ENCODE measurements at regions not wholly inside any gene's neighbourhood (a gene's known extent, or its start where the extent isn't known, plus 50 kb on each side); places are given as distances from the start of the nearest gene placed in this dataset.

- H3K36me3 ChIP-seq (ENCODE audit: control insufficient read depth in 1 of 2, insufficient read depth in 2 of 2, low read depth in 1 of 2, low read length in 2 of 2) = no peaks in the 10 kb centered on the region
These were observed 149.3 kb upstream of the TGFBR2 start for GRCh38 chr3:30457081-30457480.

GRCh38 chr3:30457726-30458125 lies 148.7 kb upstream of the TGFBR2 start:
- Histone ChIP-seq H4K91ac (ENCODE audit: low read length) (no peak overlapping the region), H3K27ac (ENCODE audit: low read length, poor library complexity, severe bottlenecking) (no peak overlapping the region), H3K23ac (ENCODE audit: low read length in 2 of 2) (no peak overlapping the region), H2BK120ac (ENCODE audit: low read depth, low read length) (no peak overlapping the region), H2BK15ac (ENCODE audit: low read depth, poor library complexity, severe bottlenecking) (no peak overlapping the region), H3K4me1 (ENCODE audit: control insufficient read depth, insufficient read depth, low read depth, low read length) (no peaks in the 10 kb centered on the region), H3K4ac (ENCODE audit: low read depth in 1 of 2, low read length in 2 of 2) (no peak overlapping the region), H2BK12ac (ENCODE audit: low read length in 2 of 2) (no peak overlapping the region), H3K27me3 (ENCODE audit: control insufficient read depth in 1 of 2, insufficient read depth in 1 of 2, low read length in 2 of 2) (no peaks in the 10 kb centered on the region), H3K4me3 (ENCODE audit: insufficient read depth in 1 of 2, low read depth in 1 of 2, low read length in 2 of 2) (no peak overlapping the region), H2AK5ac (ENCODE audit: low read length, severe bottlenecking) (no peak overlapping the region), H3K4me2 (ENCODE audit: low read length, poor library complexity, severe bottlenecking) (no peak overlapping the region), H2BK5ac (ENCODE audit: low read depth, low read length, poor library complexity, severe bottlenecking) (no peak overlapping the region), H3K9me3 (ENCODE audit: control insufficient read depth, low read length) (peaks cover 16% of the 10 kb centered on the region), H3K18ac (ENCODE audit: low read depth in 1 of 2, low read length in 2 of 2) (peak overlapping the region in 1 of 2 experiments; percentile 40), H2AFZ (ENCODE audit: low read depth, low read length) (no peak overlapping the region), H3K79me1 (replicated peaks; ENCODE audit: low read length, poor library complexity, severe bottlenecking) (no peaks in the 10 kb centered on the region), H3K36me3 (ENCODE audit: control insufficient read depth in 1 of 2, insufficient read depth in 2 of 2, low read depth in 1 of 2, low read length in 2 of 2) (no peaks in the 10 kb centered on the region), H3K14ac (ENCODE audit: low read length in 2 of 2) (no peak overlapping the region), H4K8ac (ENCODE audit: low read length) (no peak overlapping the region), H3K9ac (ENCODE audit: low read length) (no peak overlapping the region)
- no CpG with 5 or more reads among the region's 1 CpG for WGBS
- DNase-seq = no peak

More at GRCh38 chr3:30457081-30457480, 149.3 kb upstream of the TGFBR2 start:
- Histone ChIP-seq H3K27ac (ENCODE audit: low read length, poor library complexity, severe bottlenecking) (no peak overlapping the region), H2AFZ (ENCODE audit: low read depth, low read length) (no peak overlapping the region), H3K14ac (ENCODE audit: low read length in 2 of 2) (no peak overlapping the region), H3K4me2 (ENCODE audit: low read length, poor library complexity, severe bottlenecking) (no peak overlapping the region), H3K9ac (ENCODE audit: low read length) (no peak overlapping the region), H3K18ac (ENCODE audit: low read depth in 1 of 2, low read length in 2 of 2) (no peak overlapping the region), H3K23ac (ENCODE audit: low read length in 2 of 2) (no peak overlapping the region), H3K4ac (ENCODE audit: low read depth in 1 of 2, low read length in 2 of 2) (no peak overlapping the region), H2BK5ac (ENCODE audit: low read depth, low read length, poor library complexity, severe bottlenecking) (no peak overlapping the region), H3K4me1 (ENCODE audit: control insufficient read depth, insufficient read depth, low read depth, low read length) (no peaks in the 10 kb centered on the region), H4K8ac (ENCODE audit: low read length) (no peak overlapping the region), H4K91ac (ENCODE audit: low read length) (no peak overlapping the region), H3K9me3 (ENCODE audit: control insufficient read depth, low read length) (peaks cover 16% of the 10 kb centered on the region), H2BK15ac (ENCODE audit: low read depth, poor library complexity, severe bottlenecking) (no peak overlapping the region), H2BK120ac (ENCODE audit: low read depth, low read length) (no peak overlapping the region), H2AK5ac (ENCODE audit: low read length, severe bottlenecking) (no peak overlapping the region), H2BK12ac (ENCODE audit: low read length in 2 of 2) (no peak overlapping the region), H3K27me3 (ENCODE audit: control insufficient read depth in 1 of 2, insufficient read depth in 1 of 2, low read length in 2 of 2) (no peaks in the 10 kb centered on the region), H3K79me1 (replicated peaks; ENCODE audit: low read length, poor library complexity, severe bottlenecking) (no peaks in the 10 kb centered on the region), H3K4me3 (ENCODE audit: insufficient read depth in 1 of 2, low read depth in 1 of 2, low read length in 2 of 2) (no peak overlapping the region)
- WGBS = 86% methylated on average over 1 of the region's 1 CpG
- no peak for DNase-seq

GRCh38 chr3:30458376-30459171 lies 147.8 kb upstream of the TGFBR2 start:
- peak overlapping the region; percentile 28 to 75 for H3K18ac ChIP-seq (ENCODE audit: low read depth in 1 of 2, low read length in 2 of 2)
- 99% methylated on average over 1 of the region's 1 CpG for WGBS
- H2AK5ac ChIP-seq (ENCODE audit: low read length, severe bottlenecking) = no peak overlapping the region
- no peak overlapping the region for H2BK12ac ChIP-seq (ENCODE audit: low read length in 2 of 2)
- no peaks in the 10 kb centered on the region for H3K27me3 ChIP-seq (ENCODE audit: control insufficient read depth in 1 of 2, insufficient read depth in 1 of 2, low read length in 2 of 2)
- H3K4ac ChIP-seq (ENCODE audit: low read depth in 1 of 2, low read length in 2 of 2) = no peak overlapping the region
- no peaks in the 10 kb centered on the region for H3K4me1 ChIP-seq (ENCODE audit: control insufficient read depth, insufficient read depth, low read depth, low read length)
- H3K4me2 ChIP-seq (ENCODE audit: low read length, poor library complexity, severe bottlenecking) = no peak overlapping the region
- H2BK5ac ChIP-seq (ENCODE audit: low read depth, low read length, poor library complexity, severe bottlenecking) = no peak overlapping the region
- no peak overlapping the region for H4K8ac ChIP-seq (ENCODE audit: low read length)
- H2AFZ ChIP-seq (ENCODE audit: low read depth, low read length) = no peak overlapping the region
- H3K14ac ChIP-seq (ENCODE audit: low read length in 2 of 2) = no peak overlapping the region
- H3K27ac ChIP-seq (ENCODE audit: low read length, poor library complexity, severe bottlenecking) = no peak overlapping the region
- peaks cover 16% of the 10 kb centered on the region for H3K9me3 ChIP-seq (ENCODE audit: control insufficient read depth, low read length)
- H3K23ac ChIP-seq (ENCODE audit: low read length in 2 of 2) = no peak overlapping the region
- H2BK15ac ChIP-seq (ENCODE audit: low read depth, poor library complexity, severe bottlenecking) = no peak overlapping the region
- DNase-seq = no peak
- no peaks in the 10 kb centered on the region for H3K79me1 ChIP-seq (replicated peaks; ENCODE audit: low read length, poor library complexity, severe bottlenecking)
- H3K9ac ChIP-seq (ENCODE audit: low read length) = no peak overlapping the region
- peak overlapping the region in 1 of 2 experiments; percentile 49 for H3K4me3 ChIP-seq (ENCODE audit: insufficient read depth in 1 of 2, low read depth in 1 of 2, low read length in 2 of 2)
- no peak overlapping the region for H4K91ac ChIP-seq (ENCODE audit: low read length)
- H2BK120ac ChIP-seq (ENCODE audit: low read depth, low read length) = no peak overlapping the region
- H3K36me3 ChIP-seq (ENCODE audit: control insufficient read depth in 1 of 2, insufficient read depth in 2 of 2, low read depth in 1 of 2, low read length in 2 of 2) = no peaks in the 10 kb centered on the region

- no peak overlapping the region for H3K4me2 ChIP-seq (ENCODE audit: low read length, poor library complexity, severe bottlenecking)
- no peak overlapping the region for H2AK5ac ChIP-seq (ENCODE audit: low read length, severe bottlenecking)
- H3K9ac ChIP-seq (ENCODE audit: low read length) = no peak overlapping the region
- no peak overlapping the region for H2BK15ac ChIP-seq (ENCODE audit: low read depth, poor library complexity, severe bottlenecking)
- peaks cover 16% of the 10 kb centered on the region for H3K9me3 ChIP-seq (ENCODE audit: control insufficient read depth, low read length)
- H3K4me1 ChIP-seq (ENCODE audit: control insufficient read depth, insufficient read depth, low read depth, low read length) = no peaks in the 10 kb centered on the region
- H2BK12ac ChIP-seq (ENCODE audit: low read length in 2 of 2) = no peak overlapping the region
- no peak overlapping the region for H3K14ac ChIP-seq (ENCODE audit: low read length in 2 of 2)
- H3K23ac ChIP-seq (ENCODE audit: low read length in 2 of 2) = no peak overlapping the region
- WGBS = 87% methylated on average over 2 of the region's 2 CpGs
- no peak overlapping the region for H3K27ac ChIP-seq (ENCODE audit: low read length, poor library complexity, severe bottlenecking)
- no peaks in the 10 kb centered on the region for H3K27me3 ChIP-seq (ENCODE audit: control insufficient read depth in 1 of 2, insufficient read depth in 1 of 2, low read length in 2 of 2)
- H3K79me1 ChIP-seq (replicated peaks; ENCODE audit: low read length, poor library complexity, severe bottlenecking) = no peaks in the 10 kb centered on the region
- no peak overlapping the region for H3K18ac ChIP-seq (ENCODE audit: low read depth in 1 of 2, low read length in 2 of 2)
- H4K91ac ChIP-seq (ENCODE audit: low read length) = no peak overlapping the region
- H4K8ac ChIP-seq (ENCODE audit: low read length) = no peak overlapping the region
- H2AFZ ChIP-seq (ENCODE audit: low read depth, low read length) = no peak overlapping the region
- no peak overlapping the region for H2BK5ac ChIP-seq (ENCODE audit: low read depth, low read length, poor library complexity, severe bottlenecking)
- H2BK120ac ChIP-seq (ENCODE audit: low read depth, low read length) = no peak overlapping the region
- no peaks in the 10 kb centered on the region for H3K36me3 ChIP-seq (ENCODE audit: control insufficient read depth in 1 of 2, insufficient read depth in 2 of 2, low read depth in 1 of 2, low read length in 2 of 2)
- DNase-seq = no peak
- H3K4me3 ChIP-seq (ENCODE audit: insufficient read depth in 1 of 2, low read depth in 1 of 2, low read length in 2 of 2) = no peak overlapping the region
- H3K4ac ChIP-seq (ENCODE audit: low read depth in 1 of 2, low read length in 2 of 2) = no peak overlapping the region
These were observed 145.1 kb upstream of the TGFBR2 start for GRCh38 chr3:30461311-30461710.
